HG02840 (cell line): ENCODE measurements at regions not wholly inside any gene's neighbourhood (a gene's known extent, or its start where the extent isn't known, plus 50 kb on each side); places are given as distances from the start of the nearest gene placed in this dataset.

Experiments
- ATAC-seq: cut with Tn5 transposase; IDR thresholded peaks from one replicate; pipeline ENCODE4 v1.9.1; 2021; ENCODE audit warnings: mild to moderate bottlenecking, moderate library complexity, moderate number of reproducible peaks; ENCODE audit not compliant: unreplicated experiment, low FRiP score

- ATAC-seq: no peak
Observed at GRCh38 chr3:111338059-111338698, 203.8 kb upstream of the CD96 start.

GRCh38 chr3:111339017-111339416, 203.0 kb upstream of the CD96 start:
- no peak for ATAC-seq

GRCh38 chr3:111351334-111351733, 190.7 kb upstream of the CD96 start:
- no peak for ATAC-seq

GRCh38 chr3:111352585-111352984, 189.4 kb upstream of the CD96 start:
- ATAC-seq: no peak

- ATAC-seq: no peak
Observed at GRCh38 chr3:111359261-111360030, 182.6 kb upstream of the CD96 start.

- no peak for ATAC-seq
Observed at GRCh38 chr3:111362381-111363009, 179.5 kb upstream of the CD96 start.

- ATAC-seq: no peak
Observed at GRCh38 chr3:111366515-111366914, 175.5 kb upstream of the CD96 start.

GRCh38 chr3:111368056-111368455, 173.9 kb upstream of the CD96 start:
- ATAC-seq: no peak

- ATAC-seq: no peak
Observed at GRCh38 chr3:111369958-111370357, 172.0 kb upstream of the CD96 start.

- no peak for ATAC-seq
Observed at GRCh38 chr3:111373239-111373638, 168.8 kb upstream of the CD96 start.

GRCh38 chr3:111373861-111374260, 168.1 kb upstream of the CD96 start:
- no peak for ATAC-seq

GRCh38 chr3:111385971-111386495, 156.0 kb upstream of the CD96 start:
- ATAC-seq: no peak

GRCh38 chr3:111392894-111393398, 149.1 kb upstream of the CD96 start:
- no peak for ATAC-seq

- no peak for ATAC-seq
Observed at GRCh38 chr3:111412656-111413055, 129.3 kb upstream of the CD96 start.

- ATAC-seq: no peak
Observed at GRCh38 chr3:111414531-111414930, 127.5 kb upstream of the CD96 start.

- no peak for ATAC-seq
Observed at GRCh38 chr3:111415018-111415417, 127.0 kb upstream of the CD96 start.

- ATAC-seq: no peak
Observed at GRCh38 chr3:111418391-111418790, 123.6 kb upstream of the CD96 start.

GRCh38 chr3:111428301-111428700, 113.7 kb upstream of the CD96 start:
- no peak for ATAC-seq

- no peak for ATAC-seq
Observed at GRCh38 chr3:111434941-111435622, 106.9 kb upstream of the CD96 start.

- no peak for ATAC-seq
Observed at GRCh38 chr3:111438283-111438682, 103.7 kb upstream of the CD96 start.

- no peak for ATAC-seq
Observed at GRCh38 chr3:111454551-111454950, 87.4 kb upstream of the CD96 start.
